ENCODE measurements at regions not wholly inside any gene's neighbourhood (a gene's known extent, or its start where the extent isn't known, plus 50 kb on each side); places are given as distances from the start of the nearest gene placed in this dataset.
"Not testable (repeated sequence)": the region's sequence is repeated elsewhere in the genome, so short reads cannot be mapped to it uniquely, and the experiment has no call there.

DNA sequence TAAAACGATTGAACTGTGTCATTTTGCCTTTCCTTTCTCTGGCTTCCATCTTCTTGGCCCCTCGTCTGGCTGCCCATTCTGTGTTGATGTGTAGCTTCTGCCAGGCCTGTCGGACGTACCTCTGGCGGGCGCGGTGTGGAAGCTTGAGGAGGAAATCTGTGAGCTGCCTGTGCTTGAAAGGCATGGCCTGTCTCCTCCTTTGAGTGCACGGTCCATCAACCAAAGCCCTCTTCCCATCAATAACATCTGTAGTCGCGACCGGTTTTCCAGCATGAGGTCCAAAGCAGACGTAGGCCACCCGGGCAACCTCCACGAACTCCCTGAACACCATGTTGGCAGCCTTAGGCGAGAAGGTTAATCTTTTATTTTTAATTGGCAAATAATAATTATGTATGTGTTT, 202.7 kb downstream of the CRLF2 start:
- DNase-seq = no peak

DNA sequence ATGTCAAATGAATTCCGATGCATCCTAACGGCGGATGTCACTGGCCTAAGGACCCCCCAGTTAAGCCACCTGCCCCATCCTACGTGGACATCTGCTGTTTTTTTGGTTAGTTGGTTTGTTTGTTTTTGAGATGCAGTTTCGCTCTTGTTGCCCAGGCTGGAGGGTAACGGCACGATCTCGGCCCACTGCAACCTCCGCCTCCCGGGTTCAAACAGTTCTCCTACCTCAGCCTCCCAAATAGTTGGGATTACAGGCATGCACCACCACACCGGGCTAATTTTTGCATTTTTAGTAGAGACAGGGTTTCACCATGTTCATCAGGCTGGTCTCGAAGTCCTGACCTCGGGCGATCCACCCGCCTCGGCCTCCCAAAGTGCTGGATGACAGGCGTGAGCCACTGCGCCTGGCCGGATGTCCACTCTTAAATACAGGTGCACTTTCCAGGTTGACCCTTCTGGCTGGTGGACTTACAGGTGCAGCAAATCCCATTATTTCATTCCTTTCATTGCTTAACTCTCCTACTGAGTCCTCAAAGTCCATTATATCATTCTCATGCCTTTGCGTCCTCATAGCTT, 206.2 kb downstream of the CRLF2 start:
- DNase-seq = no peak

GRCh38 chrX:1002611-1003010, 209.8 kb downstream of the CRLF2 start:
- DNase-seq = no peak

DNA sequence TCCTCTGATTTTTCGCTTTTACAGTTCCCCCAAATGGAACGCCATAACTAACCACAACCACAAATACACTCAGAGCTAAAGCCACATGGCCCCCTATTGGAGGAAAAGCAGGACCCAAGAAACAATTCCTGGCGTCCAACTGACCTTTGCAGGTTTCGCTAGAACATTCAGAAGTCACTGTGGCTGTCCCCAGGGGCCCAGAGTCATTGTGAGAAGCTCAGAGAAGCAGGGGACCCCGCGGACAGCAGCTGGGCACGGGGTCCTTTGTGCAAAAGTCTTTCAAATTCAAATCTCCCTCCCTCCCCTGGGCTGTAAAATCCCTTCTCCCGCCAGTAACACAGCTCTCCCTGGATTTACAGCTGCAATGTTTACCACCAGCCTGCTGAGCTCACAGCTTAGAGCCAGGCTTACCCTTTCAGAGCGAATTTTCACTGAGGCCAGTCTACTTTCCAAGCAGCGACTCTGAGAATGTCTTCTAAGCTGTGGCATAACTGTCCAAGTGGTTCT, 214.8 kb downstream of the CRLF2 start:
- no peak for DNase-seq

DNA sequence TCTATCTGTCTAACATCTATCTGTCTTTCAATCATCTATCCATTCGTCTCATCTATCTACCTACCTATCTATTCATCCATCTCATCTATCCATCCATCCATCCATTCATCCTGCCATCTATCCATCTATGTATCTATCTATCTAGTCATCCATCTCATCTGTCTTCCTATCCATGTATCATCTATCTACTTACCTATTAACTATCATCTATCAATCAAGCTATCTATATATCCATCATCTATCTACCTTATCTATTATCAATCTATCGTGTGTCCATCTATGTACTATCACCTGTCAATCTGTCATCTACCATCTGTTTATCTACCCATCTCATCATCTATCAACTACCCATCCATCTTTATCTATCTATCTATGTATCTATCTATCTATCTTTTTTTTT, 217.7 kb downstream of the CRLF2 start:
- DNase-seq = no peak

- peak; percentile 75 for DNase-seq
Observed at GRCh38 chrX:989959-990510, 222.4 kb downstream of the CRLF2 start.

GRCh38 chrX:988530-988929, 223.9 kb downstream of the CRLF2 start:
- DNase-seq = not testable (repeated sequence)

- no peak for DNase-seq
Observed at GRCh38 chrX:981791-982626, 230.4 kb downstream of the CRLF2 start.

GRCh38 chrX:980587-981235, 231.7 kb downstream of the CRLF2 start:
- no peak for DNase-seq

DNA sequence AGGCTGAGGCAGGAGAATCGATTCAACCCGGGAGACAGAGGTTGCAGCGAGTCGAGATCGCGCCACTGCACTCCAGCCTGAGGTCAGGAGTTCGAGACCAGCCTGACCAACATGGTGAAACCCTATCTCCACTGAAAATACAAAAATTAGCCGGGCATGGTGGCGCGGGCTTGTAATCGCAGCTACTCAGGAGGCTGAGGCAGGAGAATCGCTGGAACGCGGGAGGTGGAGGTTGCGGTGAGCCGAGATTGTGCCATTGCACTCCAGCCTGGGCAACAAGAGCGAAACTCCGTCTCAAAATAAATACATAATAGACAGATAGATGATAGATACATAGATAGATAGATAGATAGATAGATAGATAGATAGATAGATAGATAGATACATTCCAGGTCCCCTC, 233.3 kb downstream of the CRLF2 start:
- DNase-seq = not testable (repeated sequence)

DNA sequence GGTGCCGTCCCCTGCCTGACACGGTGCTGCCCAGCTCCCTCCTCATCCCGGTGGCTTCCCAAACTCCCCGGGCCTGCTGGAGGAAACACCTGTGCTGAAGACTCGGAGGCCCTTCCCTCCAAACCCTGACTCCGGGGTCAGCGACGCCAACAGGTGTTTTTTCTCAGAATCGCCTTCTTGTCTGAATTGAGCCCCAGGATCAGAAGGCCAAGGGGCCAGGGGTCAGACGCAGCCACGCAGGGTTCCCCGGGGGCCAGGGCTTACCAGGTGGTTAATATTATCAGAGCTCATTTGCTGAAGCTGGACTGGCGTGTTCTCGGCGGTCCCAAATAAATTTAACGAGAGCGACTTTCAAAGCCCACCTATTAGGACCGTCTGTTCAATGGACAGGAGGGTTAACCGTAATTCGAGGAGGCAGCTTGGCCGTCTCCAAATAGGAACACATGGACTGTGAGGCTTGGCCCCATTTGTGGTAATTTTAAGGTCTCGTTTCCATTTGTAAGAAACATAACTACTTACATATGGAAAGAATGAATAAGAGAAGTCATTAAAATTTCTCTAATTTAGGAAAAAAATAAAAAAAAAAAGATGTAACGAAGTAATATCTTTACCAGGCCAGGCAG, 239.3 kb downstream of the CRLF2 start:
- no peak for DNase-seq

DNA sequence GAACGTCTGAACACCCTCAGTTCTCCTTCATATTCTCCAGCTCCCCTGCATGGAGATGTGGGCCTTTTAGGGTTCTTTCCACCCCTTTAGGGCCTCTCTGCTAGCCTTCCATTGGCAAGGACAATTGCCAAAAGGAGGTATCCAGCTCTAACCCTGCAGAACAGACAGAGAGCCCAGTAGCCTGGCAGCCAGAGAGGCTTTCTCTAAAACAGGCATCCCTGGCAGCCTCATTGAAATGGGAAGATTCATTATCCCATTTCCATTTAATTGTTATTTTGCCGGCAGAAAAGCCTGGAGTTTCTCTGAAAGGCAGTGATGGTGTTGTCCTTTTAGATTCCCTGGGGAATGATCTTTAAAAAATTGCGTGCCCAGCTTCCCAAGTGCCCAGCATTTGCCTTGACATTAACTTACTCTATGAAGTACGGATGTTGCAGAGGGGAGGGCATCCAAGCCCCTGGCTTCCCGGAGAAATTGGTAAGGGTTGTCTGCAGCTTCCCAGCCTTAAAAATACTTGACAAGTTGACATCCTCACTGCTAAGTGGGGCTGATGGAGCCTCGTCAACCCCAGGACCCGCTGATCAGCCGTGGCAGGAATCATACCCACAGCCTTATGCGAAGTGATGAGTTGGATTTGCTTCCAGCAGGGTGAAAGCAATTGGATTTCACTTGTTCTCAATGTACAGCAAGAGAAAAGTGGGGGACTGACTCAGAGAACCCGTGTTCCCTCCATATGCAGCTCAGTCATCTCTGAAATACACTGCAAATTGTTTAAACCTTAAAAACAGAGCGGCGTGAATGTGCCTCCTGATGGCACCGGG, 244.1 kb downstream of the CRLF2 start:
- no peak for DNase-seq

- DNase-seq = no peak
Observed at GRCh38 chrX:966396-967070, 245.9 kb downstream of the CRLF2 start.

DNA sequence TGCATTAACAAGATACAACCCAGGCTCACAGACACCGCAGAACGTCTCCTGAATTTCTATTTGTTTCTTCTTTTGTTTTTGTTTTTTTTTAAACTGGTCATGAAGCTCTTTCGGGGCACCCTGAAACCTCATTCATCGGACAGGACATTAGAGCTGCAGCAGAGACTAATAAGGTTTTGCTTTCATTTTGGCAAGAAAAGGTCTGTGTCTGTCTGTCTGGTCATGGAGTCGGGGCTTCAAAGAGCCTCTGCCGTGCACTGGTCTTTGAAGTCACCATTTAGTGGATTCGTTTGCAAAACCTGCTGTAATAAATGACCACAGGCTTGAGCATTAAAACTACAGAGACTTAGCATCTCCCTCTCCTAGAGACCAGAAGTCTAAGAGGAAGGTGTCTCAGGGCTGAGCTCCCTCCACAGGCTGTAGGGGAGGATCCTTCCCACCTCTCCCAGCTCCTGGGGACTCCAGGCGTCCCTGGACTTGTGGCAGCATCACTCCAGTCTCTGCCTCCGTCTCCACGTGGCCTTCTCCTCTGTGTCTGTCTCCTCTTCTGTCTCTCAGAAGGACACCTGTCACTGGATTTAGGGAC, 247.5 kb downstream of the CRLF2 start:
- DNase-seq = no peak

GRCh38 chrX:960821-961220, 251.6 kb downstream of the CRLF2 start:
- DNase-seq = no peak

- DNase-seq = no peak
Observed at GRCh38 chrX:959595-959994, 252.9 kb downstream of the CRLF2 start.

DNA sequence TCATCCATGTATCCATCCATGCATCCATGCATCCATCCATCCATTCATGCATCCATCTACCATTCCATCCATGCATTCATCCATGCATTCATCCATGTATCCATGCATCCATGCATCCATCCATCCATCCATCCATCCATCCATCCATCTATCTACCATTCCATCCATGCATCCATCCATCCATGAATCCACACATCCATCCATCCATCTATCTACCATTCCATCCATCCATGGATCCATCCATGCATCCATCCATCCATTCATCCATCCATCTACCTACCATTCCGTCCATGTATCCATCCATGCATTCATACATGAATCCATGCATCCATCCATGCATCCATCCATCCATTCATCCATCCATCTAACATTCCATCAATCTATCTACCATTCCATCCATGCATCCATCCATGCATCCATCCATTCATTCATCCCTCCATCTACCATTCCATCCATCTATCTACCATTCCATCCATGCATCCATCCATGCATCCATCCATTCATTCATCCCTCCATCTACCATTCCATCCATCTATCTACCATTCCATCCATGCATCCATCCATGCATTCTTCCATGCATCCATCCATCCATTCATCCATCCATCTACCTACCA, 257.2 kb downstream of the CRLF2 start:
- DNase-seq = not testable (repeated sequence)

DNA sequence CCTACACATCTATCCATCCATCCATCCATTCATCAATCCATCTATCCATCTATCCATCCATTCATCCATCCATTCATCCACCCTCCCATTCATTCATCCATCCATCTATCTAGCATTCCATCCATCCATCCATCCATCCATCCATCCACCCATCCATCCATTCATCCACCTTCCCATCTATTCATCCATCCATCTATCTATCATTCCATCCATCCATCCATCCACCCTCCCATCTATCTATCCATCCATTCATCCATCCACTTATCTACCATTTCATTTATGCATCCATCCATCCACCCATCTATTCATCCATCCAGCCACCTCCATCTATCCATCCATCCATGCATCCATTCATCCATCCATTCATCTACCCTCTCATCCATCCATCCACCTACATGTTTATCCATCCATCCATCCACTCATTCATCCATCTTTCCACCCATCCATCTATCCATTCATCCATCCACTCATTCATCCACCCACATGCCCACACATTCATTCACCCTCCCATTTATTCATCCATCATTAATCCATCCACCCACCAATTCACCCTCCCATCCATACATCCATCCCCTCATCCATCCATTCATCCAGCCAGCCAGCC, 258.5 kb downstream of the CRLF2 start:
- no peak for DNase-seq

- no peak for DNase-seq
Observed at GRCh38 chrX:952816-953215, 259.6 kb downstream of the CRLF2 start.

- not testable (repeated sequence) for DNase-seq
Observed at GRCh38 chrX:947262-947661, 265.2 kb downstream of the CRLF2 start.
